Skin of body (tissue), 1 donor: ENCODE measurements at regions not wholly inside any gene's neighbourhood (a gene's known extent, or its start where the extent isn't known, plus 50 kb on each side); places are given as distances from the start of the nearest gene placed in this dataset.

Source experiments
- DNase-seq: peaks from one replicate; lab custom pipeline; 2025; lab: John Stamatoyannopoulos, UW

- no peak for DNase-seq
These were observed 326.9 kb downstream of the UBE3D start for GRCh38 chr6:82738773-82739172.

GRCh38 chr6:82739303-82739702 lies 326.3 kb downstream of the UBE3D start:
- DNase-seq: no peak

GRCh38 chr6:82740072-82740471 lies 325.6 kb downstream of the UBE3D start:
- DNase-seq: no peak

- no peak for DNase-seq
These were observed 324.2 kb downstream of the UBE3D start for GRCh38 chr6:82741325-82741995.

- DNase-seq: no peak
These were observed 323.6 kb downstream of the UBE3D start for GRCh38 chr6:82741996-82742385.

GRCh38 chr6:82744286-82745015 lies 321.2 kb downstream of the UBE3D start:
- no peak for DNase-seq

- DNase-seq: no peak
These were observed 315.1 kb downstream of the UBE3D start for GRCh38 chr6:82750556-82750955.

GRCh38 chr6:82751718-82752117 lies 313.9 kb downstream of the UBE3D start:
- DNase-seq: no peak

- no peak for DNase-seq
These were observed 303.8 kb downstream of the UBE3D start for GRCh38 chr6:82761674-82762345.

- no peak for DNase-seq
These were observed 299.2 kb downstream of the UBE3D start for GRCh38 chr6:82766476-82766875.

- no peak for DNase-seq
These were observed 298.6 kb downstream of the UBE3D start for GRCh38 chr6:82767037-82767436.

GRCh38 chr6:82767447-82767846 lies 298.2 kb downstream of the UBE3D start:
- no peak for DNase-seq

- DNase-seq: no peak
These were observed 292.6 kb downstream of the UBE3D start for GRCh38 chr6:82772851-82773717.

- no peak for DNase-seq
These were observed 290.3 kb downstream of the UBE3D start for GRCh38 chr6:82775361-82775760.

- no peak for DNase-seq
These were observed 289.7 kb downstream of the UBE3D start for GRCh38 chr6:82775981-82776380.

GRCh38 chr6:82779041-82779440 lies 286.6 kb downstream of the UBE3D start:
- no peak for DNase-seq

GRCh38 chr6:82780334-82780733 lies 285.3 kb downstream of the UBE3D start:
- no peak for DNase-seq

- no peak for DNase-seq
These were observed 283.9 kb downstream of the UBE3D start for GRCh38 chr6:82781620-82782204.

GRCh38 chr6:82783587-82784236 lies 281.9 kb downstream of the UBE3D start:
- DNase-seq: no peak

- DNase-seq: no peak
These were observed 280.4 kb downstream of the UBE3D start for GRCh38 chr6:82785206-82785605.

GRCh38 chr6:82786248-82786647 lies 279.4 kb downstream of the UBE3D start:
- DNase-seq: no peak
